GM11168 (cell line): ENCODE measurements at regions not wholly inside any gene's neighbourhood (a gene's known extent, or its start where the extent isn't known, plus 50 kb on each side); places are given as distances from the start of the nearest gene placed in this dataset.

Experiments
- in situ Hi-C: fragments of 300-500 bp; cut with MboI; formaldehyde crosslinking; loops from one replicate; pipeline ENCODE4 v1.12.0; 2022; ENCODE audit warnings: low sequenced_read_pairs; ENCODE audit not compliant: unreplicated experiment

GRCh38 chr12:132380641-132381040, 51.3 kb upstream of the GALNT9 start:
- in situ Hi-C loops = no loop called here

GRCh38 chr12:132379996-132380395, 50.6 kb upstream of the GALNT9 start:
- in situ Hi-C loops = loop anchor here (10.0 kb wide), 1 partner anchor 55 kb away; the partner anchor contains the start of gene GALNT9

GRCh38 chr12:132379576-132379975, 50.2 kb upstream of the GALNT9 start:
- in situ Hi-C loops = loop anchor here (10.0 kb wide), 1 partner anchor 55 kb away; the partner anchor contains the start of gene GALNT9
